DOHH2 (cell line): ENCODE measurements at regions not wholly inside any gene's neighbourhood (a gene's known extent, or its start where the extent isn't known, plus 50 kb on each side); places are given as distances from the start of the nearest gene placed in this dataset.

ENCODE experiments used
- EZH2phosphoT487 ChIP-seq: fragments of 200-600 bp; sonication (generic); IDR thresholded peaks from 2 replicates; pipeline ENCODE4 v1.6.1; 2017; ENCODE audit warnings: borderline replicate concordance, mild to moderate bottlenecking, antibody characterized with exemption, low read length, moderate library complexity, mixed read lengths
- TF ChIP-seq, protein P1 (sequence below): fragments of 200-600 bp; sonication (generic); IDR thresholded peaks from one replicate; pipeline ENCODE4 v1.5.1; 2014; ENCODE audit warnings: antibody characterized with exemption, mild to moderate bottlenecking, low read depth, low read length; ENCODE audit not compliant: poor library complexity, severe bottlenecking

DNA sequence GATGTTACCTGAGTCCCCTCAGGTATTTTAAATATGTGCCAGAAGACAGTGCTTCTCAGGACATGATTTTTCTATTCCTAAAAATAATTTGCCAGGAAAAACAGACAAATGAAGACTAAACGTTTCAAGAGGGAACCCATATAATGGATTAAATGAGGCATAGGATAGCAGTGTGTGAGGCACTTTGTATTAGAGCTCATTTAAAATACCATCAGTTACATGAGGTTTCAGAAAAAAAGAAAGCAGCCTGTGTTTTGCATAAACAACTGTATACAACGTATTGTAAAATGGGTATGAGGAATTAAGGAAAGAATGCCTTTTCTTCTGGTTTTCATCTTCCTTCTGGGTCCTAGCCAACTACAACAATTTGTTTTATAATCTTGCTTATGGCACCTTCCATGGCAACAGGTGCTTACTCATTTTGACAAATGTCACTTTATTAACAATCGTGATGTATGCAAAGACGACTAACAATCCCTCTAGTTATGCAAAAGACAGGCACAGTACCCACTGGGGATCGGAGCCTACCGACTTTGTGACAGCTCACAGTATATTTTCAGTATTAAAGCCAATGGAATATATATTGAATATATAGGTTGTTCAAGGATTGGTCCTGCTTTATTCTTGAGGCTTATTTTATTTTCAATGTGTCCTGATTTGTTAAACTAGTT, 231.6 kb upstream of the ZNF717 start:
- no peak for TF ChIP-seq EZH2phosphoT487
- TF ChIP-seq, protein P1, sequence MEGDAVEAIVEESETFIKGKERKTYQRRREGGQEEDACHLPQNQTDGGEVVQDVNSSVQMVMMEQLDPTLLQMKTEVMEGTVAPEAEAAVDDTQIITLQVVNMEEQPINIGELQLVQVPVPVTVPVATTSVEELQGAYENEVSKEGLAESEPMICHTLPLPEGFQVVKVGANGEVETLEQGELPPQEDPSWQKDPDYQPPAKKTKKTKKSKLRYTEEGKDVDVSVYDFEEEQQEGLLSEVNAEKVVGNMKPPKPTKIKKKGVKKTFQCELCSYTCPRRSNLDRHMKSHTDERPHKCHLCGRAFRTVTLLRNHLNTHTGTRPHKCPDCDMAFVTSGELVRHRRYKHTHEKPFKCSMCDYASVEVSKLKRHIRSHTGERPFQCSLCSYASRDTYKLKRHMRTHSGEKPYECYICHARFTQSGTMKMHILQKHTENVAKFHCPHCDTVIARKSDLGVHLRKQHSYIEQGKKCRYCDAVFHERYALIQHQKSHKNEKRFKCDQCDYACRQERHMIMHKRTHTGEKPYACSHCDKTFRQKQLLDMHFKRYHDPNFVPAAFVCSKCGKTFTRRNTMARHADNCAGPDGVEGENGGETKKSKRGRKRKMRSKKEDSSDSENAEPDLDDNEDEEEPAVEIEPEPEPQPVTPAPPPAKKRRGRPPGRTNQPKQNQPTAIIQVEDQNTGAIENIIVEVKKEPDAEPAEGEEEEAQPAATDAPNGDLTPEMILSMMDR = no peak
